Bronchial epithelial cell (primary cell): ENCODE measurements at regions not wholly inside any gene's neighbourhood (a gene's known extent, or its start where the extent isn't known, plus 50 kb on each side); places are given as distances from the start of the nearest gene placed in this dataset.

ENCODE experiments used
- DNase-seq: peaks from one replicate; pipeline ENCODE4 v3.0.0-alpha.2; 2010; ENCODE audit warnings: low read depth
- FAIRE-seq: peaks from 2 replicates; lab custom pipeline; 2011; peaks lifted over from hg19 to GRCh38; lab: Jason Lieb, UNC
- H3K27me3 ChIP-seq: 2 replicates; pipeline ENCODE4 v1.5.1; 2011; ENCODE audit warnings: low read length; ENCODE audit not compliant: control insufficient read depth, insufficient read depth
- H3K36me3 ChIP-seq: 2 replicates; pipeline ENCODE4 v1.5.1; 2011; ENCODE audit warnings: low read length; ENCODE audit not compliant: control insufficient read depth, insufficient read depth
- H3K4me3 ChIP-seq: 2 replicates; pipeline ENCODE4 v1.5.1; 2011; ENCODE audit warnings: mild to moderate bottlenecking, low read depth, low read length, control low read depth
- CTCF ChIP-seq: IDR thresholded peaks from 2 replicates; pipeline ENCODE4 v1.5.1; 2011; ENCODE audit warnings: mild to moderate bottlenecking, moderate library complexity, low read length, control low read depth, inconsistent platforms; ENCODE audit not compliant: insufficient read depth, severe bottlenecking

GRCh38 chr18:78731016-78731397 lies 248.6 kb upstream of the SALL3 start:
- Histone ChIP-seq H3K4me3 (no peak overlapping the region), H3K36me3 (no peaks in the 10 kb centered on the region), H3K27me3 (no peaks in the 10 kb centered on the region)
- TF ChIP-seq CTCF: no peak
- FAIRE-seq (no peak), DNase-seq (no peak)

GRCh38 chr18:78731398-78732032 lies 248.1 kb upstream of the SALL3 start:
- Histone ChIP-seq H3K4me3 (no peak overlapping the region), H3K27me3 (no peaks in the 10 kb centered on the region), H3K36me3 (no peaks in the 10 kb centered on the region)
- FAIRE-seq: no peak
- no peak for TF ChIP-seq CTCF
- DNase-seq: no peak

GRCh38 chr18:78732273-78733210 lies 247.1 kb upstream of the SALL3 start:
- FAIRE-seq (no peak), DNase-seq (no peak)
- Histone ChIP-seq H3K4me3 (no peak overlapping the region), H3K27me3 (no peaks in the 10 kb centered on the region), H3K36me3 (no peaks in the 10 kb centered on the region)
- TF ChIP-seq CTCF: no peak

GRCh38 chr18:78733762-78734613 lies 245.6 kb upstream of the SALL3 start:
- DNase-seq: no peak
- TF ChIP-seq CTCF: no peak
- FAIRE-seq: no peak
- no peak overlapping the region for H3K4me3 ChIP-seq
- no peaks in the 10 kb centered on the region for H3K27me3 ChIP-seq
- H3K36me3 ChIP-seq: no peaks in the 10 kb centered on the region

GRCh38 chr18:78734614-78734945 lies 245.0 kb upstream of the SALL3 start:
- no peaks in the 10 kb centered on the region for H3K36me3 ChIP-seq
- H3K27me3 ChIP-seq: no peaks in the 10 kb centered on the region
- no peak overlapping the region for H3K4me3 ChIP-seq
- TF ChIP-seq CTCF: no peak
- DNase-seq (no peak), FAIRE-seq (no peak)
